ENCODE measurements at regions not wholly inside any gene's neighbourhood (a gene's known extent, or its start where the extent isn't known, plus 50 kb on each side); places are given as distances from the start of the nearest gene placed in this dataset.

GRCh38 chr20:21801193-21801592 is 95.7 kb downstream of the PAX1 start:
- H3K27me3 ChIP-seq = no peaks in the 10 kb centered on the region
- H3K36me3 ChIP-seq (ENCODE audit: low read depth, missing control alignments) = no peaks in the 10 kb centered on the region
- H3K4me3 ChIP-seq = no peak overlapping the region
- no peaks in the 10 kb centered on the region for H3K4me1 ChIP-seq
- intact Hi-C loops (cut with DNase I; ENCODE audit: low total_unique reads) = no loop called here
- H3K9me3 ChIP-seq = no peaks in the 10 kb centered on the region
- no peak overlapping the region for H3K27ac ChIP-seq
- TF ChIP-seq CTCF (IDR thresholded peaks at IDR 0.05) = no peak
- no peak for TF ChIP-seq POLR2A (IDR thresholded peaks at IDR 0.05)
- no peak for DNase-seq
- WGBS, 2 donors = 64 to 75% methylated on average over 4 of the region's 4 CpGs

GRCh38 chr20:21798384-21798783 is 92.9 kb downstream of the PAX1 start:
- no peaks in the 10 kb centered on the region for H3K27me3 ChIP-seq
- H3K27ac ChIP-seq = no peak overlapping the region
- 84 to 91% methylated on average over 5 of the region's 5 CpGs for WGBS, 2 donors
- no peaks in the 10 kb centered on the region for H3K9me3 ChIP-seq
- no peak for DNase-seq
- TF ChIP-seq CTCF (IDR thresholded peaks at IDR 0.05) (no peak), POLR2A (IDR thresholded peaks at IDR 0.05) (no peak)
- H3K36me3 ChIP-seq (ENCODE audit: low read depth, missing control alignments) = no peaks in the 10 kb centered on the region
- intact Hi-C loops (cut with DNase I; ENCODE audit: low total_unique reads) = no loop called here
- no peaks in the 10 kb centered on the region for H3K4me1 ChIP-seq
- no peak overlapping the region for H3K4me3 ChIP-seq

GRCh38 chr20:21796059-21796458 is 90.6 kb downstream of the PAX1 start:
- Histone ChIP-seq H3K9me3 (no peaks in the 10 kb centered on the region), H3K4me3 (no peak overlapping the region), H3K36me3 (ENCODE audit: low read depth, missing control alignments) (no peaks in the 10 kb centered on the region), H3K27me3 (no peaks in the 10 kb centered on the region), H3K27ac (no peak overlapping the region), H3K4me1 (no peaks in the 10 kb centered on the region)
- DNase-seq = no peak
- WGBS, 2 donors = 89 to 100% methylated on average over 1 of the region's 1 CpG
- TF ChIP-seq CTCF (IDR thresholded peaks at IDR 0.05) (peak in 1 of 3 experiments; percentile 13), POLR2A (IDR thresholded peaks at IDR 0.05) (no peak)
- intact Hi-C loops (cut with DNase I; ENCODE audit: low total_unique reads) = no loop called here

GRCh38 chr20:21788082-21788481 is 82.6 kb downstream of the PAX1 start:
- Histone ChIP-seq H3K4me3 (no peak overlapping the region), H3K27me3 (no peaks in the 10 kb centered on the region), H3K27ac (no peak overlapping the region), H3K36me3 (ENCODE audit: low read depth, missing control alignments) (no peaks in the 10 kb centered on the region), H3K4me1 (no peaks in the 10 kb centered on the region), H3K9me3 (no peaks in the 10 kb centered on the region)
- intact Hi-C loops (cut with DNase I; ENCODE audit: low total_unique reads) = no loop called here
- no peak for TF ChIP-seq POLR2A (IDR thresholded peaks at IDR 0.05)
- TF ChIP-seq CTCF (IDR thresholded peaks at IDR 0.05) = no peak
- 70% methylated on average over 6 of the region's 6 CpGs for WGBS, 2 donors
- no peak for DNase-seq

- H3K27ac ChIP-seq = no peak overlapping the region
- no peaks in the 10 kb centered on the region for H3K9me3 ChIP-seq
- no peak for DNase-seq
- TF ChIP-seq POLR2A (IDR thresholded peaks at IDR 0.05) = no peak
- intact Hi-C loops (cut with DNase I; ENCODE audit: low total_unique reads) = no loop called here
- no peaks in the 10 kb centered on the region for H3K27me3 ChIP-seq
- no peaks in the 10 kb centered on the region for H3K4me1 ChIP-seq
- no peak overlapping the region for H3K4me3 ChIP-seq
- WGBS, 2 donors = 48 to 51% methylated on average over 18 to 24 of the region's 24 CpGs
- H3K36me3 ChIP-seq (ENCODE audit: low read depth, missing control alignments) = no peaks in the 10 kb centered on the region
Observed at GRCh38 chr20:21781446-21782075, 76.1 kb downstream of the PAX1 start.

Measured in testis (tissue), 2 donors.